ENCODE measurements at regions not wholly inside any gene's neighbourhood (a gene's known extent, or its start where the extent isn't known, plus 50 kb on each side); places are given as distances from the start of the nearest gene placed in this dataset.
"Not testable (repeated sequence)": the region's sequence is repeated elsewhere in the genome, so short reads cannot be mapped to it uniquely, and the experiment has no call there.

GRCh38 chr6:151695156-151695555 is 112.3 kb upstream of the ESR1 start:
- H3K36me3 ChIP-seq (replicated peaks; ENCODE audit: low read depth, low read length), result peaks cover 7% of the 10 kb centered on the region
- no peaks in the 10 kb centered on the region for H3K79me2 ChIP-seq (ENCODE audit: low read length)
- TF ChIP-seq EZH2phosphoT487 (IDR thresholded peaks at IDR 0.05; ENCODE audit: low read depth) (no peak), CTCF (IDR thresholded peaks at IDR 0.05; ENCODE audit: low read depth, low read length) (no peak)
- H2AFZ ChIP-seq (ENCODE audit: low read depth, low read length), result no peak overlapping the region
- no peaks in the 10 kb centered on the region for H4K20me1 ChIP-seq (ENCODE audit: insufficient read depth, low read length)
- no peaks in the 10 kb centered on the region for H3K27me3 ChIP-seq (ENCODE audit: low read depth, low read length)
- no peak overlapping the region for H3K9ac ChIP-seq (ENCODE audit: low read length)
- H3K4me2 ChIP-seq (ENCODE audit: low read length), result no peak overlapping the region
- H3K9me3 ChIP-seq (ENCODE audit: insufficient read depth, low read length), result no peaks in the 10 kb centered on the region
- peaks cover 21% of the 10 kb centered on the region for H3K4me1 ChIP-seq (ENCODE audit: low read length)
- H3K4me3 ChIP-seq (ENCODE audit: low read length), result no peak overlapping the region
- no peak overlapping the region for H3K27ac ChIP-seq (ENCODE audit: low read length)

- H3K27ac ChIP-seq (ENCODE audit: low read length); H3K4me2 ChIP-seq (ENCODE audit: low read length): not testable (repeated sequence)
These were observed 111.2 kb upstream of the ESR1 start for GRCh38 chr6:151696302-151696701.

GRCh38 chr6:151698931-151699700 is 108.4 kb upstream of the ESR1 start:
- no peak for TF ChIP-seq EZH2phosphoT487 (IDR thresholded peaks at IDR 0.05; ENCODE audit: low read depth)
- TF ChIP-seq CTCF (IDR thresholded peaks at IDR 0.05; ENCODE audit: low read depth, low read length), result no peak
- H3K4me2 ChIP-seq (ENCODE audit: low read length), result no peak overlapping the region
- H3K79me2 ChIP-seq (ENCODE audit: low read length), result no peaks in the 10 kb centered on the region
- H3K9ac ChIP-seq (ENCODE audit: low read length), result no peak overlapping the region
- no peaks in the 10 kb centered on the region for H3K9me3 ChIP-seq (ENCODE audit: insufficient read depth, low read length)
- no peaks in the 10 kb centered on the region for H3K36me3 ChIP-seq (replicated peaks; ENCODE audit: low read depth, low read length)
- H2AFZ ChIP-seq (ENCODE audit: low read depth, low read length), result no peak overlapping the region
- H4K20me1 ChIP-seq (ENCODE audit: insufficient read depth, low read length), result no peaks in the 10 kb centered on the region
- H3K27ac ChIP-seq (ENCODE audit: low read length), result no peak overlapping the region
- no peaks in the 10 kb centered on the region for H3K27me3 ChIP-seq (ENCODE audit: low read depth, low read length)
- peaks cover 41% of the 10 kb centered on the region for H3K4me1 ChIP-seq (ENCODE audit: low read length)
- H3K4me3 ChIP-seq (ENCODE audit: low read length), result no peak overlapping the region

More at GRCh38 chr6:151696302-151696701, 111.2 kb upstream of the ESR1 start:
- H3K9ac ChIP-seq (ENCODE audit: low read length); H3K27me3 ChIP-seq (ENCODE audit: low read depth, low read length); H3K79me2 ChIP-seq (ENCODE audit: low read length); H3K9me3 ChIP-seq (ENCODE audit: insufficient read depth, low read length); H4K20me1 ChIP-seq (ENCODE audit: insufficient read depth, low read length); H3K4me3 ChIP-seq (ENCODE audit: low read length); H2AFZ ChIP-seq (ENCODE audit: low read depth, low read length); H3K36me3 ChIP-seq (replicated peaks; ENCODE audit: low read depth, low read length): not testable (repeated sequence)
- peaks cover 22% of the 10 kb centered on the region for H3K4me1 ChIP-seq (ENCODE audit: low read length)

GRCh38 chr6:151699719-151700118 is 107.8 kb upstream of the ESR1 start:
- no peaks in the 10 kb centered on the region for H3K27me3 ChIP-seq (ENCODE audit: low read depth, low read length)
- H3K9me3 ChIP-seq (ENCODE audit: insufficient read depth, low read length), result no peaks in the 10 kb centered on the region
- no peaks in the 10 kb centered on the region for H3K36me3 ChIP-seq (replicated peaks; ENCODE audit: low read depth, low read length)
- H2AFZ ChIP-seq (ENCODE audit: low read depth, low read length), result no peak overlapping the region
- no peak overlapping the region for H3K4me2 ChIP-seq (ENCODE audit: low read length)
- peaks cover 47% of the 10 kb centered on the region for H3K4me1 ChIP-seq (ENCODE audit: low read length)
- no peaks in the 10 kb centered on the region for H4K20me1 ChIP-seq (ENCODE audit: insufficient read depth, low read length)
- H3K4me3 ChIP-seq (ENCODE audit: low read length), result no peak overlapping the region
- H3K27ac ChIP-seq (ENCODE audit: low read length), result no peak overlapping the region
- TF ChIP-seq EZH2phosphoT487 (IDR thresholded peaks at IDR 0.05; ENCODE audit: low read depth), result no peak
- TF ChIP-seq CTCF (IDR thresholded peaks at IDR 0.05; ENCODE audit: low read depth, low read length), result no peak
- no peak overlapping the region for H3K9ac ChIP-seq (ENCODE audit: low read length)
- H3K79me2 ChIP-seq (ENCODE audit: low read length), result no peaks in the 10 kb centered on the region

Measured in OCI-LY3 (cell line).